ENCODE measurements at regions not wholly inside any gene's neighbourhood (a gene's known extent, or its start where the extent isn't known, plus 50 kb on each side); places are given as distances from the start of the nearest gene placed in this dataset.

DNA sequence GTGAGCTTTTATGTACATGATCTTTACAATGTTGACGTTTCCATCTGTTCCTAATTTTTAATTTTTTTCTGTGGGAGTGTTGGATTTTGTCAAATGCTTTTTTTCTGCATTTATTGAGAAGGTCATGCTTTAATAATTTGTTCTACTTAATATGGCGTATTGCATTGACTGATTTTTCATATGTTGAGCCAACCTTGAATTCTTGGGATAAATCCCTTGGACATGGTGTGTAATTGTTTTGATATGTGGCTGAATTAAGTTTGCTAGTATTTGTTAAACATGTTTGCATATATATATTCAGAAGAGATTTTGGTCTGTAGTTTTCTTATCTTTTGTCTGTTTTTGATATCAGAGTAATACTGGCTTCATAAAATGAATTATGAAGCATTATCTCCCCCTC is 256.7 kb downstream of the EDEM1 start:
- Histone ChIP-seq H4K20me1 (replicated peaks; ENCODE audit: control insufficient read depth, extremely low read depth, insufficient read depth, low read length) (no peaks in the 10 kb centered on the region), H3K79me2 (ENCODE audit: control insufficient read depth, insufficient read depth, low read length) (no peaks in the 10 kb centered on the region), H3K9me3 (replicated peaks; ENCODE audit: control insufficient read depth, insufficient read depth, low read length) (no peaks in the 10 kb centered on the region), H3K9ac (replicated peaks; ENCODE audit: extremely low read depth, insufficient read depth, low read length) (no peak overlapping the region), H2AFZ (ENCODE audit: low read depth, low read length) (no peak overlapping the region), H3K36me3 (ENCODE audit: control insufficient read depth in 2 of 2, extremely low read depth in 1 of 2, insufficient read depth in 2 of 2, low read length in 2 of 2) (no peaks in the 10 kb centered on the region), H3K4me3 (replicated peaks in 1 of 3; ENCODE audit: insufficient read depth in 1 of 3, low read depth in 1 of 3, low read length in 3 of 3) (no peak overlapping the region), H3K27ac (ENCODE audit: insufficient read depth, low read depth, low read length) (no peak overlapping the region), H3K4me2 (ENCODE audit: insufficient read depth, low read length) (no peak overlapping the region), H3K9me1 (replicated peaks; ENCODE audit: control insufficient read depth, extremely low read depth, insufficient read depth, low read length) (no peaks in the 10 kb centered on the region), H3K27me3 (ENCODE audit: control insufficient read depth in 2 of 2, insufficient read depth in 2 of 2, low read length in 2 of 2) (no peaks in the 10 kb centered on the region), H3K4me1 (ENCODE audit: control insufficient read depth, extremely low read depth, insufficient read depth, low read length) (no peaks in the 10 kb centered on the region)
- FAIRE-seq: no peak
- BruUV-seq (replicated peaks): no TSS peak
- intact Hi-C loops (cut with micrococcal nuclease): no loop called here
- dilution Hi-C loops (cut with MboI; ENCODE audit: extremely low pct_ligation_motif_present, low sequenced_read_pairs): no loop called here
- DNase-seq (ENCODE audit: low read depth, low spot score): no peak
- no peak for TF ChIP-seq JUN (IDR thresholded peaks at IDR 0.05; ENCODE audit: borderline replicate concordance, insufficient read depth, insufficient read length, low read depth)
- TF ChIP-seq, protein P1, sequence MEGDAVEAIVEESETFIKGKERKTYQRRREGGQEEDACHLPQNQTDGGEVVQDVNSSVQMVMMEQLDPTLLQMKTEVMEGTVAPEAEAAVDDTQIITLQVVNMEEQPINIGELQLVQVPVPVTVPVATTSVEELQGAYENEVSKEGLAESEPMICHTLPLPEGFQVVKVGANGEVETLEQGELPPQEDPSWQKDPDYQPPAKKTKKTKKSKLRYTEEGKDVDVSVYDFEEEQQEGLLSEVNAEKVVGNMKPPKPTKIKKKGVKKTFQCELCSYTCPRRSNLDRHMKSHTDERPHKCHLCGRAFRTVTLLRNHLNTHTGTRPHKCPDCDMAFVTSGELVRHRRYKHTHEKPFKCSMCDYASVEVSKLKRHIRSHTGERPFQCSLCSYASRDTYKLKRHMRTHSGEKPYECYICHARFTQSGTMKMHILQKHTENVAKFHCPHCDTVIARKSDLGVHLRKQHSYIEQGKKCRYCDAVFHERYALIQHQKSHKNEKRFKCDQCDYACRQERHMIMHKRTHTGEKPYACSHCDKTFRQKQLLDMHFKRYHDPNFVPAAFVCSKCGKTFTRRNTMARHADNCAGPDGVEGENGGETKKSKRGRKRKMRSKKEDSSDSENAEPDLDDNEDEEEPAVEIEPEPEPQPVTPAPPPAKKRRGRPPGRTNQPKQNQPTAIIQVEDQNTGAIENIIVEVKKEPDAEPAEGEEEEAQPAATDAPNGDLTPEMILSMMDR (IDR thresholded peaks at IDR 0.05; ENCODE audit: extremely low read depth in 1 of 2, insufficient read depth in 1 of 2, low read depth in 1 of 2, low read length in 2 of 2): no peak
- no peak for TF ChIP-seq EZH2 (IDR thresholded peaks at IDR 0.05; ENCODE audit: borderline replicate concordance, low read depth, low read length, severe bottlenecking)
- no peak for TF ChIP-seq POLR2A (IDR thresholded peaks at IDR 0.05; ENCODE audit: low read depth, low read length)
- no peak for TF ChIP-seq GATA2 (IDR thresholded peaks at IDR 0.05; ENCODE audit: insufficient read depth, insufficient read length, low read depth, low read length)
- TF ChIP-seq, protein P2, sequence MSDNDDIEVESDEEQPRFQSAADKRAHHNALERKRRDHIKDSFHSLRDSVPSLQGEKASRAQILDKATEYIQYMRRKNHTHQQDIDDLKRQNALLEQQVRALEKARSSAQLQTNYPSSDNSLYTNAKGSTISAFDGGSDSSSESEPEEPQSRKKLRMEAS (IDR thresholded peaks at IDR 0.05; ENCODE audit: insufficient read depth, insufficient read length): no peak
- no peak for TF ChIP-seq FOS (IDR thresholded peaks at IDR 0.05; ENCODE audit: borderline replicate concordance, insufficient read depth, low read length)
- TF ChIP-seq POLR2AphosphoS5 (IDR thresholded peaks at IDR 0.05; ENCODE audit: insufficient read depth, low read depth, low read length): no peak
- TF ChIP-seq MYC (IDR thresholded peaks at IDR 0.05; ENCODE audit: low read depth, low read length): no peak
- POLR2A ChIA-PET: no interaction called here
- CTCF ChIA-PET: no interaction called here

All from endothelial cell of umbilical vein (primary cell).